ENCODE measurements at regions not wholly inside any gene's neighbourhood (a gene's known extent, or its start where the extent isn't known, plus 50 kb on each side); places are given as distances from the start of the nearest gene placed in this dataset.
A peak's percentile ranks its signal among the peaks of the same experiment; 100 is the strongest.

DNA sequence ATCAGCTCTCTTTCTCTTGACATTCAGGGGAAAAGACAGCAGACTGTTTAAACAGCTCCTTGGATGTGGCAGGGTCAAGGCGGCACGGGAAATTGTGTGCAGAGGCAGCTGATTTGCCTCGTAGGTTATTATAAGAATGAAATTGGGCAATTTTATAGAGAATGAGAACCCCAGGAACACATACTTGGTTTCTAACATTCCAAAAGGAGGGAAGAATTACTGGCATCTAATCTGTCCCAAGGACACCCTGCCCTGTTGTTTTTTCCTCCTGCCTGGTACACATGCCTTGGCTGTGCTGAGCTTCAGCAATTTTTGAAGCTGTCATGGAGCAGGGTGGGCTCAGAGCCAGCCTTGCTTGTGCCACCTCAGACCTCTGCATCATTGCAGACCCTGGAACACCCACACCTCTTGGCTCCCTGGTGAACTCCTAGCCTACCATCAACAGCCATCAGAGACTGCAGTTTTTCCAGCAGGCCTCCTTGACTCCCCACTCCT, 143.6 kb downstream of the BOD1 start:
- H3K36me3 ChIP-seq, result no peaks in the 10 kb centered on the region
- 34 to 38% (median 36%) methylated on average over 3 of the region's 3 CpGs for WGBS, 3 donors
- H3K9me3 ChIP-seq, result no peaks in the 10 kb centered on the region
- TF ChIP-seq, protein P1, sequence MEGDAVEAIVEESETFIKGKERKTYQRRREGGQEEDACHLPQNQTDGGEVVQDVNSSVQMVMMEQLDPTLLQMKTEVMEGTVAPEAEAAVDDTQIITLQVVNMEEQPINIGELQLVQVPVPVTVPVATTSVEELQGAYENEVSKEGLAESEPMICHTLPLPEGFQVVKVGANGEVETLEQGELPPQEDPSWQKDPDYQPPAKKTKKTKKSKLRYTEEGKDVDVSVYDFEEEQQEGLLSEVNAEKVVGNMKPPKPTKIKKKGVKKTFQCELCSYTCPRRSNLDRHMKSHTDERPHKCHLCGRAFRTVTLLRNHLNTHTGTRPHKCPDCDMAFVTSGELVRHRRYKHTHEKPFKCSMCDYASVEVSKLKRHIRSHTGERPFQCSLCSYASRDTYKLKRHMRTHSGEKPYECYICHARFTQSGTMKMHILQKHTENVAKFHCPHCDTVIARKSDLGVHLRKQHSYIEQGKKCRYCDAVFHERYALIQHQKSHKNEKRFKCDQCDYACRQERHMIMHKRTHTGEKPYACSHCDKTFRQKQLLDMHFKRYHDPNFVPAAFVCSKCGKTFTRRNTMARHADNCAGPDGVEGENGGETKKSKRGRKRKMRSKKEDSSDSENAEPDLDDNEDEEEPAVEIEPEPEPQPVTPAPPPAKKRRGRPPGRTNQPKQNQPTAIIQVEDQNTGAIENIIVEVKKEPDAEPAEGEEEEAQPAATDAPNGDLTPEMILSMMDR (IDR thresholded peaks at IDR 0.05), result no peak
- TF ChIP-seq EP300 (IDR thresholded peaks at IDR 0.05), result no peak
- no peak for TF ChIP-seq POLR2A (IDR thresholded peaks at IDR 0.05)
- no peak overlapping the region for H3K27ac ChIP-seq
- no peak overlapping the region for H3K4me3 ChIP-seq
- no peaks in the 10 kb centered on the region for H3K27me3 ChIP-seq
- intact Hi-C loops (cut with DNase I), result no loop called here
- H3K4me1 ChIP-seq (ENCODE audit: insufficient read depth), result peaks cover 2% of the 10 kb centered on the region
- peak in 2 of 5 donors; percentile 15 to 60 for DNase-seq

GRCh38 chr5:173472164-173472563, 143.9 kb upstream of the STC2 start:
- 29 to 34% (median 30%) methylated on average over 3 of the region's 3 CpGs for WGBS, 3 donors
- DNase-seq, result peak in 4 of 5 donors; percentile 49 to 74 (median 60)
- TF ChIP-seq POLR2A (IDR thresholded peaks at IDR 0.05) (no peak), EP300 (IDR thresholded peaks at IDR 0.05) (no peak)
- TF ChIP-seq, protein P1 (IDR thresholded peaks at IDR 0.05), result no peak
- Histone ChIP-seq H3K4me1 (ENCODE audit: insufficient read depth) (peaks cover 2% of the 10 kb centered on the region), H3K27ac (no peak overlapping the region), H3K9me3 (no peaks in the 10 kb centered on the region), H3K27me3 (no peaks in the 10 kb centered on the region), H3K36me3 (no peaks in the 10 kb centered on the region), H3K4me3 (no peak overlapping the region)
- intact Hi-C loops (cut with DNase I), result no loop called here

- no peak overlapping the region for H3K27ac ChIP-seq
- WGBS, 3 donors, result 78 to 86% (median 83%) methylated on average over 4 of the region's 4 CpGs
- H3K4me1 ChIP-seq (ENCODE audit: insufficient read depth), result peaks cover 2% of the 10 kb centered on the region
- DNase-seq, result no peak
- no peaks in the 10 kb centered on the region for H3K36me3 ChIP-seq
- H3K27me3 ChIP-seq, result no peaks in the 10 kb centered on the region
- intact Hi-C loops (cut with DNase I), result no loop called here
- no peaks in the 10 kb centered on the region for H3K9me3 ChIP-seq
- TF ChIP-seq POLR2A (IDR thresholded peaks at IDR 0.05), result no peak
- no peak overlapping the region for H3K4me3 ChIP-seq
These were observed 140.6 kb upstream of the STC2 start for GRCh38 chr5:173468821-173469251.

GRCh38 chr5:173466227-173466626, 138.0 kb upstream of the STC2 start:
- DNase-seq, result no peak
- H3K36me3 ChIP-seq, result no peaks in the 10 kb centered on the region
- H3K4me3 ChIP-seq, result no peak overlapping the region
- no peak overlapping the region for H3K27ac ChIP-seq
- intact Hi-C loops (cut with DNase I), result no loop called here
- H3K27me3 ChIP-seq, result no peaks in the 10 kb centered on the region
- H3K9me3 ChIP-seq, result no peaks in the 10 kb centered on the region
- no peaks in the 10 kb centered on the region for H3K4me1 ChIP-seq (ENCODE audit: insufficient read depth)
- 69 to 88% (median 86%) methylated on average over 1 of the region's 1 CpG for WGBS, 3 donors
- TF ChIP-seq, protein P1 (IDR thresholded peaks at IDR 0.05), result no peak
- TF ChIP-seq EP300 (IDR thresholded peaks at IDR 0.05) (no peak), POLR2A (IDR thresholded peaks at IDR 0.05) (no peak)

DNA sequence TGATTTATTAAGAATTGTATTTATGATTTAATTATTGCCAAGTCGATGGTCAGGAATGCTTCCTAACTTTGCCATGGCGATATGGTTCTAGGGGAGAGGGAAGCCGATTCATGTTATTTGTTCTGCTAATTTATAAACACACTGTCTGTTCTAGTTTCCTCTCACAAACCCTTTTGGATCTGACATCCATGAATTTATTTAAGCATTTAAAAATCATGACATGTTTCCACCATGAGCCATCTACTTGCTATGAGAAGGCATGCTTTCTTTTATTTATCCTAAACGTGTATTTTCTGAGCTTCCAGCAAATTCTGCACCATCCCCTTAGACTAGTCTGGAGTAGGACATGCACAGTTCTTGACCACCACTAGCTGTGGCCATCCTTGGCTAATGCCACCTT, 136.6 kb upstream of the STC2 start:
- Histone ChIP-seq H3K27me3 (no peaks in the 10 kb centered on the region), H3K4me1 (ENCODE audit: insufficient read depth) (no peaks in the 10 kb centered on the region), H3K36me3 (no peaks in the 10 kb centered on the region), H3K9me3 (no peaks in the 10 kb centered on the region), H3K4me3 (no peak overlapping the region), H3K27ac (no peak overlapping the region)
- no peak for TF ChIP-seq EP300 (IDR thresholded peaks at IDR 0.05)
- TF ChIP-seq, protein P1 (IDR thresholded peaks at IDR 0.05), result no peak
- no peak for DNase-seq
- intact Hi-C loops (cut with DNase I), result no loop called here
- WGBS, 3 donors, result 67 to 77% (median 69%) methylated on average over 4 of the region's 4 CpGs
